GM18519 (cell line): ENCODE measurements at regions not wholly inside any gene's neighbourhood (a gene's known extent, or its start where the extent isn't known, plus 50 kb on each side); places are given as distances from the start of the nearest gene placed in this dataset.

ENCODE experiments used
- ATAC-seq: cut with Tn5 transposase; IDR thresholded peaks from one replicate; pipeline ENCODE4 v1.9.1; 2021; ENCODE audit warnings: mild to moderate bottlenecking, moderate library complexity; ENCODE audit not compliant: unreplicated experiment, low FRiP score

DNA sequence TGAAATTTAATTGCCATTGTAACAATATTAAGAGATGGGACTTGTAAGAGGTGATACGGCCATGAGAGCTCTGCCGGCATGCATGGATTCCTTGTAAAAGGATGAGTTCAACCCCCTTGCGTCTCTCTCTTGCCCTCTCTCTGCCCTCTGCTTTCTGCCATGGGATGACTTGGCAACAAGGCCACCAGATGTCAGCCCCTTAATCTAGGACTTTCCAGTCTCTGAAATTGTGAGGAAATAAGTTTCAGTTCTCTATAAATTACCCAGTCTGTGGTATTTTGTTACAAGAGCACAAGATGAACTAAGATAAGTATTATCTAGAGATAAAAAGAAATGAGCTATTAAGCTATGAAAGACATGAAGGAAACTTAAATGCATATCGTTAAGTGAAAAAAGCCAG is 145.7 kb upstream of the AHR start:
- ATAC-seq, result peak; percentile 29

DNA sequence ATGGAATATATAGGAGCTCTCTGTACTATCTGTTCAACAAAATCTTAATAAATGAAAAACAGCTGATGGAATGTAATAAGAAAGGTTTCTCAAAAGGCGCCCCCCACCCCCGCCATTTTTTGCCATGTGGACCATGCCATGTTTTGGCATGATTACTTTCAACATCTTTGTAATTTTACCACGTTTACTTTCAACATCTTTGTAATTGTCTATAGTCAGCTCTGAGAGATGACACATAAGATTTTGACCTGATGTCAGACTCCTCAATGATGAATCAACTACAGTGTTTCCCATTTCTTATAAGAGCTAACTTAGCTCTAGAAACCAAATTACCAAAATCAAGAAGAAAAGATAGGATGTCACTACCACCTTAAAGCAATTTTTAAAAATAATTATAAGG is 144.9 kb upstream of the AHR start:
- ATAC-seq, result no peak

- peak; percentile 27 for ATAC-seq
Measured at GRCh38 chr7:17155529-17155928, 142.9 kb upstream of the AHR start.

- no peak for ATAC-seq
Measured at GRCh38 chr7:17158261-17158660, 140.2 kb upstream of the AHR start.

DNA sequence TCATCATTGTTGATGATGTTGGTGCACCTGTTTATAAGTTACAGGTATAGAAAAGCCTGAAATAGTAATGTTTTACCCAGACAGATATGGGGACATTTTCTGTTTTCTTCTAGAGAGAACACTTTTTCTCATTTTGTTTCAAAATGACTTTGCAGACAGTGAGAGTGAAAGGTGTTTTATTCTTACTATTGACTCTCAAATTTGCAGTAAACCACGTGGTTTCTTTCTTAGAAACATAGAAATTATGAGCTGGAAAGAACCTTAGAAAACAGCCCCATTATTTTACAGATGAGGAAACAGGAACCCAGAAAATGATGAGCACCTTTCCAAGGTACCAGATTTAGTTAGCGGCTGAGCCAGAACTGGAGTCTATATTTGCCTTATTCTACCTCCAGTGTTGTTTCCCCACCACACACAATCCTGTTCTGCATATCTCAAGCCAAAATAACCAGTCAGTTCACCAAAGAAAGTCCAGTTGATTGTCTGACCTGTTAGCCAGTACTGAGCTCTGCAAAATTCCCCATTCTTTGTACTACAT is 138.9 kb upstream of the AHR start:
- ATAC-seq, result peak; percentile 80

GRCh38 chr7:17166824-17167379 is 131.6 kb upstream of the AHR start:
- ATAC-seq, result peak; percentile 89

DNA sequence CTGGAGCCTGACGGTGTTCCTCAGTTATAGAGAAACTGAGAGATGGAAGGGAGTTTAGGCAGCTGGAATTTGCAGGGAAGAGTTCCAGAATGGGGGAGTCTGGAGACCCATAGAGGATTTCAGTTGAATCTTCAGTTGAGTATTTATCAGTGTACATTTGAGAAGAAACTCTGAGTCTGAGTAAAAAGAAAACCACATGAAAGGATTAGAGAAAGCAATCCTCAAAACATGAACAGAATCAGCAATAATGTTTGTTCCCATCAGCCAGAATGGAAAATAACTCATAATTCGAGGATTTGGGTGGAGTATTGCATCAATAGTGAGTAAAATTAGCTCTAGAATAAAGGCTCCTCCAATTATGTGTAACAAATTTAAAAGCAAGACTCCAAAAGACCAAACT is 130.0 kb upstream of the AHR start:
- no peak for ATAC-seq

GRCh38 chr7:17171427-17171826 is 127.0 kb upstream of the AHR start:
- no peak for ATAC-seq

DNA sequence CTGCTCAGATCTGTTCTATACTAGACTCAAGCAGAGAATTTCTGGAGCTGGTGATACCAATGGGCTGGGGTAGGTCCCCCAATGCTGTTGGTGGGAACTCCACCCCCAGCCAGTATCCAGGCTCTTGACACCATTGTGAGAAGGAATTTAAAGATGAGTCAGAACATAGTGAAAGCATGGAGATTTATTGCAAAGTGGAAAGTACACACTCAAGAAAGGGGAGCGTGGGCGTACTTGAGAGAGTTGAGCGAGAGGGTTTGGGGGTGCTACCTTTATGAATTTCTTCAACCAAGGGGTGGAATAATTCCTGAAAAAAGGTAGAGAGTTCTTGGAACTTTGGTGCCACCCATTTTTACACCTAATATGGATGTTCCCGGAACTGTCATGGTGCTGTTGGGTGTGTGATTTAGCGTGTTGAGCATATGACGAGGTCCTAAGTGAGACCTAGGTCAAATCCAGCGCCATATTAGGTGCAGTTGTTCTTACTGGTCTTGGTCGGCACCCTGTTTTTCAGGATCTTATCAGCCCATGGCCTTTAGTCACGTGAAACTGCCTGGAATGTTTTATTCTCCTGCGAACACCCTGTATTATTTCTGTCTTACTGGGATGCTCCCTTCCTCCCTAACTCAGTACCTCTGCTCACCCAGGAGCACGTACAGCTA is 122.0 kb upstream of the AHR start:
- ATAC-seq, result no peak

DNA sequence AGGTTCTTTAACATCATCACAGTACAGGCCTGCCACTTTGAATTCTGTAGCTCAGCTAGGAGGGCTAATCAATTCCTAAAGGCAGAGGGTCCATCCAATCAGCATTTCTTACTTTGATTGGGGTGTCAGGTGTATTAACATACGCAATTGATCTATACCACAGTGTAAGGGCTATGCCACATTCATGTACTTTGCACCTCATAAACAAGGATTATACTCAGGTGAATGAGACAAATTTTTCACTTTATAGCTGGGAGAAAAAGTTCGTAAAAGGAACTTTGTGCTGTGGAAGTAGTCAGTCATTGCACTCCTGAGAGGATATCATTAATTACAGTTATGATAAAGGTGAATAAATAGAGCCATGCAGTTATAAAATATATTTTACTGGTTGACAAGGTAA is 119.9 kb upstream of the AHR start:
- ATAC-seq, result no peak

DNA sequence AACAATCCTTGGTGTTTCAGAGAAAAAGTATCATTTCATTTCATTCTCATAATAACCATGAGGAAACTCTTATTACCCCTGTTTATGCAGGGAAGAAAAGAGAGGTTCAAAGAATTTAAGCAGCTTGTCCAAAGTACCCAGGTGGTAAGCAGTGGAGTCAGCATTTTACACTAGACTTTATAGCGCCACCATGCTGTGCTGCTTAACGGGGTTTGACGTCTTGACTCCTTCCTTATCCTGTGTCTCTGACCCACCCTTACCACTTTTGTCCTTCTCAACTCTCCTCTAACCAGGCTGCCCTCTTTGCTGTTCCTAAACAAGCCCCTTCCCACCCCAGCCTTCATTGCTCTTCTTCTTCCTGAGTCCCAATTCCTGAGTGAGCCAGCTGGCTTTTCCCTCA is 117.0 kb upstream of the AHR start:
- ATAC-seq, result no peak

GRCh38 chr7:17183630-17184328 is 114.7 kb upstream of the AHR start:
- no peak for ATAC-seq

DNA sequence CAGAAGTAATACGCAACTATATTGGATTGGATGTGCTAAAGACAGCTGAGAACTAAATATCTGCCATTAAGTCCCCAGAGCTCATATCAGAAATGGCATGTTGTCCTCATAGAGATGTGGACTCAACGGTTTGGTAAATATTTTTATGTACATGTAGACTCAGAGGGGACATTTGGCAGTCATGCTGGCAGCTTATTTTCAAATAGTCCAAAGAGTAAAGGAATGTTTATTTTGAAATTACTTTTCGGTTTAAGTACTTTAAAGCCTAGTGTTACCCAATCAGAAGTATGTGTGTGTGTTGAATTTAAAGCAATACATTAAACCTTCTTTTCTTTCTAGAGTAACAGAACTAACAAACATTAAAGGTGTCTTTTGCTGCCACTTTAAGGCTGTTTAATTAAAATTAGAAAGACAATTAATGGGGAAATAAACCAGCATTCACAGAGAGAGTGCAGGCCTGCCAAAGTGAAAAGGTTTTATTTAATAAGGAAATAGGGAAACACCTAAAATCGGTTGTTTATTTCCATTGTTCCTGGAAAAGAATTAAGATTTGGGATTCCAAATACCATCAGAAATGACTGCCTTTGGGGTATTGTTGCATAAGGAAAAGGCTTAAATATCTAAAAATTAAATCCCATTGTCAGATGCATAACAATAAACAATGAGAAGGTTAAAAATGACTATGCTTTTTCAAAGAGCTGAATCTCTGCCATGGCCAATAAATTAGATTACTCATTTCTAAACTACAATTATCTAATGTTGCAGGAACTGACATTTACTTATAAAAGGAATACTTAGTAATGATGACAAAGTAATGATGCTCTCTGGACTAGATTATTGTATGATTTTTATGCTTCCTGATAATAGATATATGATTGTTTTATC is 113.4 kb upstream of the AHR start:
- peak; percentile 20 for ATAC-seq

DNA sequence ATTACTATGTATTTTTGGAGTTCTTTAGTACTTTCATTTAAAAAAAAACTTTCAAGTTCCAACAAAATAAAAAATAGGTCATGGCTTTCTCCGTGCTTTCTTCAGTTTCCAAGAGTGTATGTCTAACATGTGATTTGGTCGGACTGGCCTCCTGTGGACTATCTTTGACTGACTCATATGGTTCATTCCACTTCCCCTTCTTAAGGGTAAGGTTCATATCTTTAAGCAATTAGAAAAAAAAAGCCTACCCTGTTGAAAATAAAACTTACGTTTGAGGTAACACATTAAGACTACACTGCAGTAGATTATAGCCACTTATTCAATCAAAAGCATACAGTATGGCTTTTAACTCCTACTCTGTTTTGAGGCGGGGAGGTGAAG is 112.8 kb upstream of the AHR start:
- peak; percentile 99 for ATAC-seq

DNA sequence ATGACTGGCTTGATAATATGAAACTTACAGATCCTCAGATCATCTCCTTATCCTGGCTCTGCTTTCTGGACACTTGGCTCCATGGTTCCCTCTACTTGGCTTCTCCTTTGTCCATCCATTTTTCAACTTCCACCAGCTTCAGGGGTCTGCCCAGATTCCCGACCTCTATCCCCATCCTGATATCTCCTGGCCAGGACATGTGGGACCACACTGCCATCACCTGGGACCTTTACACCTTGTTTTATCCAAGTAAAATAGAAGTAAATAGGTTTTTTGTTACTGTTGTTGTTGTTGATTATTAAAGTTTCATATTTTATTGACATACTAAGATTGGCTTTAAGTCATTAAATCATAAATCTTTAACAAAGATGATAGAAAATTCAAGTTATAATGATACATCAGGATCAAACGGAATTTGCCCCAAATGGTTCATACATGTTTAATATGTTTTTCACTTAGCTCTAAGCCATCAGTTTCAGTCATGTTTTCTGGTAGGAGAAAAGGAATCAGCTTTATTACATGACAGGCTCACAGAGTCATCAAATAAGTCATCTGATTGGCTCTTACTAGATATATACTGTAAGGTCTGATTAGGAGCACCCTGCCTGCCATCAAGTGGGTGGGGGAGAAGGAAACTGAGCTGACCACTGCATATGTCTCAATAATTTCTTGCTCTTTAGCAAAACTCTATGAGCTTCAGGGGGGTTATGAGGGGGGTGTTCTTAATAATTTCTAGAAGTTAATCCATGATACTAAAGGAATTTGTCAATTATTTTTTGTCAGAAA is 111.5 kb upstream of the AHR start:
- no peak for ATAC-seq

DNA sequence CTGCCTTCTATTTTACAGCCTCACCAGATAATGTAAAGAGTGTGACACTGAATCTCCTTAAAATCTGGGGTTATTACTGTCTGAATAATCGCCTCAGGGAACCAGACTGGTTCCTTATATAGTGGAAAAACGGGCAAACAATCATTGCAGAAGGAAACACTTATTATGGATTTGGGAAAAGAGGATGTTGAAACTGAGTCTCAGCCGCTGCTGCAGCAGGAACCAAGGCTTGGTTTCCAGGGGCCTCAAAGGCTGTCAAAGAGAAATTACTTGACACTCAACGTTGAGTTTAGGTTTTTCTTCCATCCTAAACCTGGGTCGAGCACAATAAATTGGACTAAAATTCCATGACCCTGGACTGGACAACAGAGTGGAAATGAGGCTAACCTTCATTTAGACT is 103.8 kb upstream of the AHR start:
- ATAC-seq, result no peak

- ATAC-seq, result peak; percentile 90
Measured at GRCh38 chr7:17195576-17195975, 102.9 kb upstream of the AHR start.

DNA sequence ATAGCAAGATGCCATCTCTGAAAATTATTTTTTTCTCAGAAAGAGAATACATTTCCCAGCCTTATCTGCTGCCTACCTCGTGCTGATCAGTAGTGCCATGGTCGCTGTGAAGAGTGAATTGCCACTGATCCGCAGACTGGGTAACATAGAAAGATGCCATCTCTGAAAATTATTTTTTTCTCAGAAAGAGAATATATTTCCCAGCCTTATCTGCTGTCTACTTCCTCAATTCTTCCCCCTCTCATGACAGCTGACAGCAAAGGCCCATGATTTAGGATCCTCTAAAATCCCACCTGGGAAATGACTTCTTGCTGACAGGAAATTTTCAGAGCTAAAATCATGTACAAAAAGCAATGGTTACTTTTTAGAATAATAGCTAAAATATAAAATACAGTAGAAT is 92.5 kb upstream of the AHR start:
- ATAC-seq, result no peak

- no peak for ATAC-seq
Measured at GRCh38 chr7:17206349-17206905, 92.0 kb upstream of the AHR start.

- ATAC-seq, result no peak
Measured at GRCh38 chr7:17207220-17207619, 91.2 kb upstream of the AHR start.
